Kidney epithelial cell (primary cell): ENCODE measurements at regions not wholly inside any gene's neighbourhood (a gene's known extent, or its start where the extent isn't known, plus 50 kb on each side); places are given as distances from the start of the nearest gene placed in this dataset.

Source experiments
- DNase-seq: peaks from one replicate; pipeline ENCODE4 v3.0.0-alpha.2; 2010; ENCODE audit warnings: low read depth
- H3K27me3 ChIP-seq: 2 replicates; pipeline ENCODE4 v1.6.0; 2011; ENCODE audit warnings: low read length; ENCODE audit not compliant: control insufficient read depth, insufficient read depth
- H3K36me3 ChIP-seq: 2 replicates; pipeline ENCODE4 v1.5.1; 2011; ENCODE audit warnings: low read length; ENCODE audit not compliant: control insufficient read depth, insufficient read depth
- H3K4me3 ChIP-seq: 2 replicates; pipeline ENCODE4 v1.5.1; 2011; ENCODE audit warnings: low read depth, mild to moderate bottlenecking, control low read depth, low read length
- TF ChIP-seq, protein P1 (sequence below): IDR thresholded peaks from 2 replicates; pipeline ENCODE4 v1.5.1; 2011; ENCODE audit warnings: mild to moderate bottlenecking, moderate library complexity, low read length, control low read depth, inconsistent platforms; ENCODE audit not compliant: insufficient read depth, poor library complexity, severe bottlenecking

DNA sequence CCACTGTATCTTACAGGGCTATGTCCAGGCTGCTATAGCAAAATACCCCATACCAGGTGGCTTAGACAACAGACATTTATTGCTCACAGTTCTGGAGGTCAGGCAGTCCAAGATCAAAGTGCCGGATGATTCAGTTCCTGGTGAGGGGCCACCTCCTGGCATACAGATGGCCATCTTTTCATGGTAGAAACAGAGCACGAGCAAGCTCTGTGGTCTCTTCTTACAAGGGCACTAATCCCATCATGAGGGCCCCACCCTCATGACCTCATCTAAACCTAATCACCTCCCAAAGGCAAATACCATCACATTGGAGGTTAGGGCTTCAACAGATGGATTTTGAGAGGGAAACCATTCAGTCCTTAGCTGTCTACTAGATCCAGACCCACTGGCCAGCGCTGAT, 117.4 kb upstream of the NECTIN1 start:
- TF ChIP-seq, protein P1, sequence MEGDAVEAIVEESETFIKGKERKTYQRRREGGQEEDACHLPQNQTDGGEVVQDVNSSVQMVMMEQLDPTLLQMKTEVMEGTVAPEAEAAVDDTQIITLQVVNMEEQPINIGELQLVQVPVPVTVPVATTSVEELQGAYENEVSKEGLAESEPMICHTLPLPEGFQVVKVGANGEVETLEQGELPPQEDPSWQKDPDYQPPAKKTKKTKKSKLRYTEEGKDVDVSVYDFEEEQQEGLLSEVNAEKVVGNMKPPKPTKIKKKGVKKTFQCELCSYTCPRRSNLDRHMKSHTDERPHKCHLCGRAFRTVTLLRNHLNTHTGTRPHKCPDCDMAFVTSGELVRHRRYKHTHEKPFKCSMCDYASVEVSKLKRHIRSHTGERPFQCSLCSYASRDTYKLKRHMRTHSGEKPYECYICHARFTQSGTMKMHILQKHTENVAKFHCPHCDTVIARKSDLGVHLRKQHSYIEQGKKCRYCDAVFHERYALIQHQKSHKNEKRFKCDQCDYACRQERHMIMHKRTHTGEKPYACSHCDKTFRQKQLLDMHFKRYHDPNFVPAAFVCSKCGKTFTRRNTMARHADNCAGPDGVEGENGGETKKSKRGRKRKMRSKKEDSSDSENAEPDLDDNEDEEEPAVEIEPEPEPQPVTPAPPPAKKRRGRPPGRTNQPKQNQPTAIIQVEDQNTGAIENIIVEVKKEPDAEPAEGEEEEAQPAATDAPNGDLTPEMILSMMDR, result no peak
- H3K4me3 ChIP-seq, result no peak overlapping the region
- H3K27me3 ChIP-seq, result peaks cover 8% of the 10 kb centered on the region
- no peak for DNase-seq
- H3K36me3 ChIP-seq, result no peaks in the 10 kb centered on the region

DNA sequence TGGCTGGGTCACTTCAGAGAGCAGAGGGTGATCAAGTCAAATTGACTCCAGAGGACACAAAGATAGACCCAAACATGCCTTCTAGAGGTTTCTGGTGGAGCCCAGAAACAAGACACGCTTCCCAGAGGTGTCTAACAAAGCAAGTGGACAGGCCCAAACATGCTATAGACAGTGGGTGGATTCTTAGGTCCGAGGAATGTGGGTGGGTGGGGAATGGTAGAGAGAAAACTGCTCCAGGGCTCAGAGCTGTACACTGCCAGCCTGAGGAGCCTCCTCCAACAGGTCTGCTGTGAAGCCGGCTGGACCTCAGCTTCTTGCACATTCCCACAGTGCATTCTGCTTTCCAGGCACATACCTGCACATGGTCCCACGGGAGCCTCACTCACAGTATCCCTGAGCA, 116.8 kb upstream of the NECTIN1 start:
- TF ChIP-seq, protein P1, result no peak

DNA sequence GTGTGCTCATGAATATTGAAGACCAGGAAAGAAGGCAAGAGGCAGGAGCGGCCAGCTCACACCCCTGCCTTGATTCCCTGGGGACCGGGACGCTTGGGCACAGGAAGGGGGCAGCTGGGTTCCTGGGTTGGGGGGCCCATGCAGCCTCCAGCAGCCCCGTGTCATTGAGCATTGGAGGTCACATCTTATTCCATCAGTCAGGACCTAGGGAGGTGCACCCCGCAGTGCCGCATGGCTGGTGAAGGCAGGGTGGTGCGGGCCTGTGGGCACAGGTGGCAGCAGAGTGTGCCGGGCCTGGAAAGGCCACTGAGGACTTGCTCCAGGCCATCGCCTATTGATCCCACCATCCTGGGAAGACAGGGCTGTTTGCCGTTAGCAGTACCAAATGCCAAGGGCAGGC, 116.3 kb upstream of the NECTIN1 start:
- Histone ChIP-seq H3K36me3 (no peaks in the 10 kb centered on the region), H3K27me3 (peaks cover 8% of the 10 kb centered on the region), H3K4me3 (no peak overlapping the region)
- TF ChIP-seq, protein P1, result no peak
- DNase-seq, result no peak

More for the DNA sequence above, 116.8 kb upstream of the NECTIN1 start:
- DNase-seq, result no peak
- Histone ChIP-seq H3K27me3 (peaks cover 8% of the 10 kb centered on the region), H3K36me3 (no peaks in the 10 kb centered on the region), H3K4me3 (no peak overlapping the region)

DNA sequence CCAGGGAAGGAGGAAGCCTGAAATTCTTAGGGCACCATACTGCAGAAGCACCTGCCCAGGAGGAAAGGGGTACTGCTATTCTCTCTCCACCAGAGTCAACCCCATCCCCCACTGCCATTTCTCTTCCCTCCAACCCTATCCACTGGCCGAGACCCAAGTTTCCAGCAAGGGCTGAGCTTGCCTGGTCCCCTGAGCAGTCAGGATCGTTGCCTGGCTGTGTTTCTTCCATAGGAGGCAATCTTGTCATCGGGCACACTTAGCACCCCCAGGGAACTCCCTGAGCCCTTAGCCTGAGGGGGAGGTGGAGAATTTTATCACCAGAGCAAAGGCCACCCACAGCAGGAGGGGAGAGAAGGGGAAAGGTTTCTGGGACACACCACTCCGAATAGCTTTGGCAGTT, 115.8 kb upstream of the NECTIN1 start:
- DNase-seq, result no peak
- Histone ChIP-seq H3K36me3 (no peaks in the 10 kb centered on the region), H3K4me3 (no peak overlapping the region), H3K27me3 (peaks cover 8% of the 10 kb centered on the region)
- TF ChIP-seq, protein P1, result no peak

DNA sequence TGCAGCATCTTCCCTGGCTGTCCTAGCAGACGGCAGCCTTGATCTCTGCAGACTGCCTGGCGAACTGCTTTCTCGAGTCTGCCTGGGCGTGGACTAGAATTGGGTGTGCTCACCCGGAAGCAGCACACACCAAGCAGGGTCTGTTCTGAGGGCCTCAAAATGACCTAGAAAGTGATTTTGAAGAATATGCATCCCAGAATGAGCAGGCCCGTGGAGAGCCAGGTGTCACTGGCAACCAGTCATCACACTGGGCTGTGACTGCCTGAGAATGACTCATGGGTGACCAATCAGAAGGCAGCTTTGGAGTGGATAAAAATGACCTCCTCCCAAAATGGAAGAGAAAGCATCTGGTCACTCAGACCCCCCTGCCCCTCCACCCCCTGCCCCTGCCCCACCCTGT, 114.9 kb upstream of the NECTIN1 start:
- Histone ChIP-seq H3K36me3 (no peaks in the 10 kb centered on the region), H3K27me3 (peaks cover 8% of the 10 kb centered on the region), H3K4me3 (no peak overlapping the region)
- TF ChIP-seq, protein P1, result no peak
- no peak for DNase-seq

DNA sequence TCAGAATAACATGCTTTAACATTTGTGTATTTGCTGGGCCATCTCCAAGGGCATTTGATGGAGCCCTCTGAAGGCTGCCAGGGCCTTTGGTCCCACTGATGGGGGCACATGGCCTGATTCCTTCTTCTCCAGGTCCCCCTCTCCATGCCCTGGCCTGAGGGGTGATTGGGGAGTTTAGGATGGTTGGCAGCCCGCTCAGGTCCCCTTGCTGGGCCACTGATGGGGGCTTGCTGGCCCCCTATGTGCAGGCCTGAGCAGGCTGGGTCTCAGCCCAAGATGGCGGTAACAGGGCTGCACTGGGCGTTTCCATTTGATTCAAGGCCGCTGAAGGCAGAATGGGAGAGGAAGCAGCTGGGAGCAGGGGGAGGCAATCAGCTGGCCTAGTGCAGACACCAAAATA, 113.7 kb upstream of the NECTIN1 start:
- Histone ChIP-seq H3K27me3 (peaks cover 8% of the 10 kb centered on the region), H3K36me3 (no peaks in the 10 kb centered on the region), H3K4me3 (no peak overlapping the region)
- DNase-seq, result no peak
- TF ChIP-seq, protein P1, result no peak
